ENCODE measurements at regions not wholly inside any gene's neighbourhood (a gene's known extent, or its start where the extent isn't known, plus 50 kb on each side); places are given as distances from the start of the nearest gene placed in this dataset.
A peak's percentile ranks its signal among the peaks of the same experiment; 100 is the strongest.

DNA sequence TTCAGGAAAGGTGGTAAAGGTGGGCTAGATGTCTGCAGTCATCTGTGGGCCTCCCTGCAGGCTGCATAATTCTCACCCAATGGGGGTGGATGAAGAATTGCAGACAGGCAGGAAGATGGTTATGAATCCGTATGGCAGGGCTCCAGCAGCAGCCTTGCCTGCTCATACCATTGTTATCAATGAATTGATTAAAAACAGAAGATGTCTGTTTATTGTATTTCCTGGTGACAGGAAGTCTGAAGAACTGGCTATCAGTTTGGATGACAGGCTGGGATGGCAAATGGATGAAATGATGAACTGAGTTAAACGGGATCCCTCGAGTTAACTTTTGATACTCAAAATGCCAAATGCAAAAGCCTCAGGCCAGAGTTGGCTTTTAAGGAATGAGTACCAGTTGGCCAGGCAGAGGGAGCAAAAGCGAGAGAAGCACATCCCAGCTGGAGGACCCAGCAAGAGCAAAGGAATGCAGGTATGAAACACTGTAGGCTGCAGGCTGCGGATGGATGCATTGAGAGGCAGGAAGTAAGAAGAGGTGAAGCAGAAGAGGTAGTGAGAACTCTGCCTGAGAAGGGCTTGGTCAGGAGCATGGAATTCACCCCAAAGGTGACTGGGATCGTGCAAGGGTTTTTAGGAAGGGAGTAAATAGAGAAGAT lies 550.0 kb upstream of the TBX3 start:
- no peak for DNase-seq (ENCODE audit: low read depth in 2 of 2)
- TF ChIP-seq, protein P1, sequence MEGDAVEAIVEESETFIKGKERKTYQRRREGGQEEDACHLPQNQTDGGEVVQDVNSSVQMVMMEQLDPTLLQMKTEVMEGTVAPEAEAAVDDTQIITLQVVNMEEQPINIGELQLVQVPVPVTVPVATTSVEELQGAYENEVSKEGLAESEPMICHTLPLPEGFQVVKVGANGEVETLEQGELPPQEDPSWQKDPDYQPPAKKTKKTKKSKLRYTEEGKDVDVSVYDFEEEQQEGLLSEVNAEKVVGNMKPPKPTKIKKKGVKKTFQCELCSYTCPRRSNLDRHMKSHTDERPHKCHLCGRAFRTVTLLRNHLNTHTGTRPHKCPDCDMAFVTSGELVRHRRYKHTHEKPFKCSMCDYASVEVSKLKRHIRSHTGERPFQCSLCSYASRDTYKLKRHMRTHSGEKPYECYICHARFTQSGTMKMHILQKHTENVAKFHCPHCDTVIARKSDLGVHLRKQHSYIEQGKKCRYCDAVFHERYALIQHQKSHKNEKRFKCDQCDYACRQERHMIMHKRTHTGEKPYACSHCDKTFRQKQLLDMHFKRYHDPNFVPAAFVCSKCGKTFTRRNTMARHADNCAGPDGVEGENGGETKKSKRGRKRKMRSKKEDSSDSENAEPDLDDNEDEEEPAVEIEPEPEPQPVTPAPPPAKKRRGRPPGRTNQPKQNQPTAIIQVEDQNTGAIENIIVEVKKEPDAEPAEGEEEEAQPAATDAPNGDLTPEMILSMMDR (IDR thresholded peaks at IDR 0.05; ENCODE audit: low read depth, low read length): no peak
- no peak overlapping the region for H3K4me3 ChIP-seq (replicated peaks in 1 of 2; ENCODE audit: low read depth in 2 of 2, low read length in 2 of 2)

GRCh38 chr12:115232455-115233156 lies 548.6 kb upstream of the TBX3 start:
- DNase-seq (ENCODE audit: low read depth in 2 of 2): peak; percentile 47 to 64
- TF ChIP-seq, protein P1 (IDR thresholded peaks at IDR 0.05; ENCODE audit: low read depth, low read length): no peak
- no peak overlapping the region for H3K4me3 ChIP-seq (replicated peaks in 1 of 2; ENCODE audit: low read depth in 2 of 2, low read length in 2 of 2)

GRCh38 chr12:115230606-115231005 lies 546.6 kb upstream of the TBX3 start:
- no peak overlapping the region for H3K4me3 ChIP-seq (replicated peaks in 1 of 2; ENCODE audit: low read depth in 2 of 2, low read length in 2 of 2)
- DNase-seq (ENCODE audit: low read depth in 2 of 2): no peak
- TF ChIP-seq, protein P1 (IDR thresholded peaks at IDR 0.05; ENCODE audit: low read depth, low read length): no peak

DNA sequence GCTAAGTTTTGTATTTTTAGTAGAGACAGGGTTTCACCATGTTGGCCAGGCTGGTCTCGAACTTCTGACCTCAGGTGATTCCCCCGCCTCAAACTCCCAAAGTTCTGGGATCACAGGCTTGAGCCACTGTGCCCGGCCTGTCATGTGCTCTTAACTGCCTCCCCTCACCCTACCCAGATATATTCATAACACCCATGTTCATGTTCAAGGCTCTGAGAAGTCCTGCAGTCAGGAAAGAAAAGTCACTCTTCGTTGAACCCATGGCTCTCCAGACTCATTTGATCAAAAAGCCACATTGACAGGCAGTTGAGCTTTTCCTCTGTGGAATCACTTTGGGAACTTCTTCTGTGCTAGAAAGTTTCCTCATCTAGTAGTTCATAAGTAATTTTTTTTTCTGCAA lies 545.5 kb upstream of the TBX3 start:
- TF ChIP-seq, protein P1 (IDR thresholded peaks at IDR 0.05; ENCODE audit: low read depth, low read length): no peak
- no peak overlapping the region for H3K4me3 ChIP-seq (replicated peaks in 1 of 2; ENCODE audit: low read depth in 2 of 2, low read length in 2 of 2)
- no peak for DNase-seq (ENCODE audit: low read depth in 2 of 2)

- TF ChIP-seq, protein P1 (IDR thresholded peaks at IDR 0.05; ENCODE audit: low read depth, low read length): no peak
- DNase-seq (ENCODE audit: low read depth in 2 of 2): no peak
Measured at GRCh38 chr12:115228434-115228833, 544.5 kb upstream of the TBX3 start.

GRCh38 chr12:115227137-115227615 lies 543.2 kb upstream of the TBX3 start:
- TF ChIP-seq, protein P1 (IDR thresholded peaks at IDR 0.05; ENCODE audit: low read depth, low read length): no peak
- peak; percentile 42 to 89 for DNase-seq (ENCODE audit: low read depth in 2 of 2)
- no peak overlapping the region for H3K4me3 ChIP-seq (replicated peaks in 1 of 2; ENCODE audit: low read depth in 2 of 2, low read length in 2 of 2)

More at GRCh38 chr12:115228434-115228833, 544.5 kb upstream of the TBX3 start:
- H3K4me3 ChIP-seq (replicated peaks in 1 of 2; ENCODE audit: low read depth in 2 of 2, low read length in 2 of 2): no peak overlapping the region
